GM18498 (cell line): ENCODE measurements at regions not wholly inside any gene's neighbourhood (a gene's known extent, or its start where the extent isn't known, plus 50 kb on each side); places are given as distances from the start of the nearest gene placed in this dataset.

ENCODE experiments used
- ATAC-seq: cut with Tn5 transposase; IDR thresholded peaks from one replicate; pipeline ENCODE4 v1.9.1; 2021; ENCODE audit warnings: mild to moderate bottlenecking, moderate library complexity; ENCODE audit not compliant: unreplicated experiment

DNA sequence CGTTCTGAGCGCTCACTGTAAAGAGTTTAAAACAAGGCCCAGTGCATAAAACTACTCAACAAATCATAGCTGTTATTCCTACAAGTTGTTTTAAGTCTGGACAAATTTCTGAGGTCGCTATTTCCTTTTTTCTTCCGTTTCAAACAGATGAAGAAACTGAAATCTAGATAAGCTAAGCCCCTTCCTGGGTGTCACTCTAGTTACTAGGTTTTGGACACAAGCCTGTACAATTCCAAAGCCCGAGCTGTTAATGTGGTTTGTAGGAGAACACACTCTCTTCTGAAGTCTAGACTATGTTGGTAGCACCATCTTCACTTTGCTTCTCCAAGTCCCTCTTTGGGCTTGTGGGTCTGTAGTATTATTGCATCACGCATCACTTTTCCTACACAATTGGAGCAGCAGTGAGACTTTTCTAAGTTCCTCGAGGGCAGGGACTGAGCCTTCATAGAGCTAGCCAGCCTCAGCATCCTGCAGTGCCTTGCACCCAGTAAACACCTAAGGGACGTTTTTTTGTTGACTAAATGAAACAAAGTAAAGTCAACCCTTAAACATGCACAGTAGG is 142.6 kb upstream of the PROK2 start:
- ATAC-seq: no peak

DNA sequence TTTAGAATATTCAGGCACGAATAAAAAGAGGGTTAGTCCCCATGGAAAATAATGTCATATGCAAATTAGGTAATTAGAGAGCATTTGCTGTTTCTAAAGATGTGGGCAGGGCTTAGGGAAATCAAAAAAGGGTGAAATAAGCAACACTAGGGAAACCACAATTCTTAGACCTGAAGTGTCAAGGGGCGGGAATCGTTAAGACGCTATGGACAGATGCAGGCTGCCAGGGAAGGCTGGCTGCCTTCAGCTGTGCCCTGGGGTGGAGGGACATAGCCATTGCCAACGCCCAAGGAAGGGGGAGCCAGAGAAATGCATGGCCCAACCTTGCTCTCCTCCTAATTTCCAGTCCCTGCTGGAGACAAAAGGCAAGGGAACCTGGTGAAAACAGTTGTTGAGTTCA is 141.7 kb upstream of the PROK2 start:
- no peak for ATAC-seq

DNA sequence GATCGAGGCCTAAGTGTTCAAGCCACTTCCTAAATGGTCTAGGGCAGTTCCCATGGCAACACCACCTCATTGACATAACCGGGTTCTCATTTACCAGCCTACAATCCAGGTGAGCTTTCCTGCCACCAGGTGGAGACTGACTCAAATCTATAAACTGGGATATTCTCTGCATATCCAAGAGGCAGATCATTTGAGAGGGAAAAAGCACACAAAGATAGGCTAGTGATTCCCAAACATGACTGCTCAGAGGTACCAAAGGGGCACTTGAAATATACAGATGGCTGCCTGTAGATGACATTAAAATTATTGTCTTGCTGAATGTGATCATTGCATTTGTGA is 141.3 kb upstream of the PROK2 start:
- ATAC-seq: peak; percentile 47

DNA sequence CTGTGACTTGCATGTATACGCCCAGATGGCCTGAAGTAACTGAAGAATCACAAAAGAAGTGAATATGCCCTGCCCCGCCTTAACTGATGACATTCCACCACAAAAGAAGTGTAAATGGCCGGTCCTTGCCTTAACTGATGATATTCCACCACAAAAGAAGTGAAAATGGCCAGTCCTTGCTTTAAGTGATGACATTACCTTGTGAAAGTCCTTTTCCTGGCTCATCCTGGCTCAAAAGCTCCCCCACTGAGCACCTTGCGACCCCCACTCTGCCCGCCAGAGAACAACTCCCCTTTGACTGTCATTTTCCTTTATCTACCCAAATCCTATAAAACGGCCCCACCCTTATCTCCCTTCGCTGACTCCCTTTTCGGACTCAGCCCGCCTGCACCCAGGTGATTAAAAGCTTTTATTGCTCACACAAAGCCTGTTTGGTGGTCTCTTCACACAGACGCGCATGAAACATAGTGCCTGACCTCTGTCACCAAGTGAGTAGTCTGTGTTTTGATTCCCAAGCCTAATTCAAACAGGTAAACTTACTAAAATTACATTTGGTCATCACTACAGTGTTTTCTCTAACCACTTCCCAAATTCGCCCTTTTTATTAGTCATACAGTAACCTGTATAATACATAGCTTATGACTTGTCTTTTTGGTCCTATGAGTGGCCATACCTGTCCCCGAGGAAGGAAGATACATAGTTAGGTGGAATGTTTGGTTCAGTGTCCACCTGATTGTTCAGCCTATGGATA is 140.7 kb upstream of the PROK2 start:
- ATAC-seq: peak; percentile 45

DNA sequence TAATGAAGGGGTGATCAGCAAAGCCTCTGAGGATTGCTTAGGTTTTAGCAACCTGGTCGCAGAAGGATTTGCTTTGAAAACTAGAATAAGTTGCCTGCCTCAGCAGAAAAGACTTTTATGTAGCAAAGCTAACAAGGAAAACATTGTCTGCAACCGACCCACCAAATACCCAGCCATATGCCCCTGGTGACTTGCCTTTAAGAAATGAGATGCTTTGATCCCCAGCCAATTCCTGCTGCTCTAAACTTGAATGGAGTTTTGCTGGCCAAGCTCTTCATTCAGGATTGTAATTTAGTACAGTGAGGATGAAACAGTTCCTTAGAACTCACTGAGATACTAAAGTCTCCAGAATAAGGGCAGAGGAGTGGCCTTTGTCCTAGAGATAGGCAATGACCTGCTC is 139.8 kb upstream of the PROK2 start:
- ATAC-seq: no peak

DNA sequence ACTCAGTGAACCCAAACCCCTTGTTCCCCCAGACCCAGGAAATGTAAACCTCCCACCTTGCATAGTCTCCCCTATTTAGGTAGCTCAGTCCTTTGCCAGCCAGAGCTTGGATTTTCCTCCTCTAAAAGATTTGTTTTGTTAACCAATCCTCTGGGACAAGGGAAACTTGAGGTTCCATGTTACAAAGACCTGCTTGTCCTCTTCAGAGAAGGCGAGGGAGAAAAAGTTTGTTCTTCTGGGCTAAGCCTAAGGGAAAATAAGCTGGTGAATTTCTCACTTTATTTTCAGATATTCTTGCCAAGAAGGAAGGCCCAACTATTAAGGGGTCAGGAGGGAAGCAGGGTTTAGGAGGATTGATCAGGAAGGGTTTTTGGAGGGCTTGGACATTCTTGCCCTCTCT is 136.1 kb upstream of the PROK2 start:
- ATAC-seq: no peak

DNA sequence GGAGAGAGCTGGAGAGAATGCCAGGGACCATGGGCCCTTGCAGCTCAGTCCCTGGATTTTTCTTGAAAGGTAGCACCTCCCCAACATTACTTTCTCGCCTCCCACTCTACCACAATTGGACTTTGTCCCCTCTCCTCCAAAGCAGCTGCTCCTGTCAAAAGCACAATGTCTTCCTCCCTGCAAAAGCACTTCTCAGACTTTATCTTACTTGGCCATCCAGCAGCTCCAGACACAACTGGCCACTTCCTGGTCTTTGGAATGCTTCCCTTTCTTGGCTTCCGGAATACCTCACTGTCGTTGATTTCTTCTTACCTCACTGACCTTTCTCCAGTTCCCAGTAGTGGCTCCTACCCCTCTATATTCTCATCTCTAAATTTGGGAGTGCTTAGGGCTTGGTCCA is 134.6 kb upstream of the PROK2 start:
- no peak for ATAC-seq

DNA sequence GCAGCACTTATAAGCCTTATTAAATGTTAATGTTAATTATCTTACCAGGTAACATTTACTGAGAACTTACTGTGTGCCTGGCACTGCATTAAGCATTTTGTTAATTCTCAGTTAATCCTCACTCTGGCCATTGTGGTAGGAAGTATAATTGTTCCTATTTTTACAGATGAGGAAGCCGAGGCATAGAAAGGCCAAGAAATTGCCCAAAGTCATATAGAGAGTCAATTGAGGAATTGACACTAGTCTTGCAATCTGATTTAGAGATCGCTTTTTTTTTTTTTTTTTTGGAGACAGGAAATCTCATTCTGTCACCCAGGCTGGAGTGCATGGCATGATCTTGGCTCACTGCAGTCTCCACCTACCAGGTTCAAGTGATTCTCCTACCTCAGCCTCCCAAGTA is 132.6 kb upstream of the PROK2 start:
- ATAC-seq: no peak

DNA sequence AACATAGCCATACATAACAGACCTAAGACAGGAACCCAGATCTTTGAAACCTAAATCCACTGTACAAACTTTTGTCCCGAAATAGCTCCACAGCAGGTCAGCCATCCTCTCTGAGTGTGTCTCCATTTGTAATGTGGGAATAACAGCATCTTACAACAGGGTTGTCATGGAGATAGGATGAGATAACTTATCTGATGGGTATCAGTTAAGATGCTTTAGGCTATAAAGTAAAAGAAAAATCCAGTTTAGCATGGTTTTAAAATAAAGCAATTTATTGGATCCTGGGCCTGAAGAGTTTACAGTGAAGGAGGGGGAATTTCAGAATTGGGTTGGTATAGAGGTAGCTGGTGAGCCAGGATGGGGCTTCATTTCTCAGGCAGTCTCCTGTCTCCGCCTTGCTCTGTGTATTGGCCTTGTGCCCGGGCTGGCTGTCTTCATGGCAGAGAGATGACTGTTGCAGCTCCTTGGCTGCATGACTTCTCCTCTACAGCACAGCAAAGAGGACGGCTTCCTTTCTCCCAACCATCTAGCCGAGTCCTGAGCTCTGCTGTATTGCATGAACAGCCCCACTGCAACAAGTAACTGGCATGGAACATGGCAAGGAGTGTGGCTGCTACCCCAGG is 131.9 kb upstream of the PROK2 start:
- no peak for ATAC-seq

DNA sequence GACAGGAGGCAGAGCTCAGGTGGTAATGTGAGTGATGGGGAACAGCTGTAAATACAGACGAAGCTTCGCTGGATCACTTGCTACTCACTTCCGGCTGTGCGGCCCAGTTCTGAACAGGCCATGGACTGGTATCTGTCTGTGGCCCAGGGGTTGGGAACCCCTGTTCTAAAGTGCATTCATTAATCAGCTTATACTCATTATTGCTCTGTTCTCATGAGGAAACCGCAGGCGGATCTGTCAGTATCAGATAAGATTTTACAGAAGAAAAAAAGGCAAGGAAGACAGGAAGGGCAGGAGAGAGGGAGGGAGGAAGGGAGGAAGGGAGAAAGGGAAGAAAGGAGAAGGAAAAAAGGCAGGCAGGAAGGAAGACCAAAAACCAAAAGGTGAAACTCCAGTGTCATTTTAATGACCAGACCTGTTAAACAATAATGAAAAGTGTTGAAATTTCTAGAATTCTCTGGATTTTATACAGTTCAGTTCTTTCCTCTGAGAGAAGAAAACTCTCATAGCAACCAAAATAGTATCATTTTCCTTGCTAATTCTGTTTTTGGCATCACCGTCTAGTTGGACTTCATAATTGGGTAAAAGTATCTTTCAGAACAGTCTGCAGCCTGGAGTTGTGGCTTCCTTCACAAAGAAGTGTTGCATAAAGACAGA is 128.0 kb upstream of the PROK2 start:
- no peak for ATAC-seq

DNA sequence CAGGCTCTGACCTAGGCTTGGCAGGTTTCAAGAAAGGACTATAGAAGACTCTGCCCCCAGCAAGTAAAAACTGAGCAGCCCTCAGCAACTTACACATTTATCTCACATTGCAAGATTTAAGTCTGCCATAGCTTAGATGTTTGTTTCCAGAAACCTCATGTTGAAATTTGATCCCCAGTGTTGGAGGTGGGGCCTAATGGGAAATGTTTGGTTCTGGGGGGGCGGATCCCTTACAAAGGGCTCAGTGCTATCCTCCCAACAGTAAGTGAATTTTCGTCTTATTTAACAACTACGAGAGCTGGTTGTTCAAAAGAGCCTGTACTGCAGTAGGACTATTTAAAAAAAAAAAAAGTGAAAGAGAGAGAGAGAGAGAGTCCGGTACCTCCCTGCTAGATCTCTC is 125.2 kb upstream of the PROK2 start:
- ATAC-seq: no peak

DNA sequence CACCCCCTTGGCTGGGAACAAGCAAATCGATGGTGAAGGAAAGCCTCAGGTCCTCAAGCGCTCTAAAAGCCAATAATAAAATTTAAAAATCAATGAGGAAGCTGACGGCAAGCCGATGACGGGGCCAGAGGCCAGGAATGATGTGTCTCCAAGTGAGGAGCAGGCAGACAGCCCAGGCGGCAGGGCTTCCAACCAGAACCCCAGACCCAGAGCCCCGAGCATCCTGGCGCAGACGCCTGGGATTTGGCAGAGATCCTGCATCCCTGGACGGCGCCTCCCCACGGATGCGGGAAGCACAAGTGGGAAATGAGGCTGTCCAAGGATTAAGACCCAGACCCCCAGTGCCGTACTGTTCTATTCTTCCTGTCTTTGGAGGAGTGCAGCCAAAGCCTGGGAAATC is 123.0 kb upstream of the PROK2 start:
- no peak for ATAC-seq

DNA sequence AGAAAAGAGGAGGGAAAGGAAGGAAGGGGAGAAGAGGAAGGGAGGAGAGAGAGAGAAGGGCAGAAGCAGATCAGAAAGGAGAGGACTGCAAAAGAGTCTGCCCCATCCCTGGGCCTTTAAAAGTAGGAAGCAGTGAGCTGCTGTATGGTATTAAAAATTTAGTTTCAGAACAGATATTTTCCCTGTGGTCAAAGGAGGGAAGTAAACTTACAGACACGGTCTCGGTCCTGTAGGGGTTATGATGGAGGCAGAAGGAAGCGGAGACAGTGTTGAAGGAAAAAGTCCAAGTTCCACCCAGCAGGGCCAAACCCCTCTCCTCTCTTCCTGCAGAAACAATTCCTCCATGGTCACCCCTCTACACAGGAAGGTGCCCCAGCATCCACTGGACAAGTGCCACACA is 122.0 kb upstream of the PROK2 start:
- no peak for ATAC-seq

DNA sequence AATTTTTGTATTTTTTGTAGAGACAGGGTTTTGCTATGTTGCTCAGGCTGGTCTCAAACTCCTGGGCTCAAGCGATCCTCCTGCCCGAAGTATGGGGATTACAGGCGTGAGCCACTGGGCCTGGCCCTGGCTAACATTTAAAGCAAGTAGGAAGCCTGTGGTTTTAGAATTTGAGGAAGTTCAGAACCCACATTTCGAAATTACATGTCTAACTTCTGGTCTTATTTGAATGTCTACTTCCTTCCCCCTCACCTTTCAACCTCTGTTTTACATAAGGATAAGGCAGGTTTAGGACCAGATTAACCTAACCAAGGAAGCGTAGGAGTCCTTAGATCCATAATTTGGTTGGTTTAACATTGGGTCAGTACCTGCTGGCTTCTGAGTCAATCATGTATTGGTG is 120.5 kb upstream of the PROK2 start:
- ATAC-seq: peak; percentile 82

DNA sequence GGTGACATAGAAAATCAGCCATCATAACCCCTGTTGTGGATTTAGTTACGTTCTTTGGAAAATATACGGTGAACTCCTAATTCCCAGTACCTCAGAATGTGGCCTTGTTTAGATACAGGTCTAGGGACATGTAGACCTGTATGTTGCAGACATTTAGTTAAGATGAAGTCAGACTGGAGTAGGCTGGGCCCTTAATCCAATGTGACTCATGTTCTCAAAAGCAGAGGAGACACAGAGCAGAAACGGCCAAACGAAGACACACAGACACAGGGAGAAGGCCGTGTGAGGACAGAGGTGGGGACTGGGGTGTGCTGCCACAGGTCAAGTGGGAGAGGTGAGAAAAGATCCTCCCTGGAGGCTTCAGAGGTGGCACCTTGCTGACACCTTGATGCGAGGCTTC is 119.0 kb upstream of the PROK2 start:
- ATAC-seq: no peak

DNA sequence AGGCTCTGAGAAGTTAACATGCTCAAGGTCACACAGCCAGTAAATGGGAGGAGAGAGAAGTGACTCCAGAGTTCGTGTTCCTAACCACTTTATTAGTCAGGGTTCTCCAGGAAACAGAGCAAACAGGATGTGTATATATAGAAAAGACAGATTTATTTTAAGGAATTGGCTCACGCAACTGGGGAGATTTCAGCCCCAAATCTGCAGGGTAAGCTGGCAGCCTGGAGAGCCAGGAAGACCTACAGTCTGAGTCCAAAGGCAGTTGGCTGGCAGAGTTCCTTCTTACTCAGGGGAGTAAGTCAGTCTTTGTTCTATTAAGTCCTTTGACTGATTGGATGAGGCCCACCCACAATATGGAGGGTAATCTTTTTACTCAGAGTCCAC is 118.2 kb upstream of the PROK2 start:
- ATAC-seq: no peak

DNA sequence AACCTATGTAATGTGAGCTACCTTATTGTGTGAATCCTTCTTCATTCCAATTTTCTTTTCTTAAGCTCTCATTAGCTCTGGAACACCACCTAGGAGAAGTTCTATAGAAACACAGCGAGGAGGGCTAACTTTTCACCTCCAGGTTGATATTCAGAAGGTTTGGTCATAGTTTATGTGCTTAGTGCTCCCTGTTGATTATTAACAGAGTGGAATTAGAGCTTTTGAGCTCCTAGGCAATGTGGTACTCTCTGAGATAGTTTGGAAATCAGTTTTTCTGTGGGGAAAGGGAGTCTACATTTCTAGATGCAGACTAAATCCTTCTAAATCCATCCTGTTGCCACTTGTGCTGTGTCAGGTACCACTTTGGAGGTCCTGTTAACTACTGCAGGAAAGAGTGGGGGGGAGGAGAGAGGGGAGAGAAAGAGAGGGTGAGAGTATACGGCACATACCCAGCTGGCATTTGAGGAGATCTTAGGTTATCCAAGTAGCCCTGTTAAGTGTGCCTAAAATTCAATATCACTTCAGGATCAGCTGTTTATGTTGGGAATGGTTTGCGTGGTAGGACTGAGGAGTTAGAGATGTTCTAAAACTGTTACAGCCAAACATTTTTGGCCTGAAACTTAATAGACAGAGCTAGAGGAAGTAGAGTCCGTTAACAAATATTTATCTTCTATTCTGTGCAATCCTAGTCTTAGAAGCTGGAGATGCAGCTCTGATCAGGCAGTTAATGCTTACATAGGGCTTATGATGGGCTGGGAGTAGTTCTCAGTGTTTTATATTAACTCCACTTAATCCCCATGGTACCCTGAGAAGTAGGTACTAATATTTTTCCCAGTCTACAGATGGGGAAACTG is 117.5 kb upstream of the PROK2 start:
- ATAC-seq: no peak

DNA sequence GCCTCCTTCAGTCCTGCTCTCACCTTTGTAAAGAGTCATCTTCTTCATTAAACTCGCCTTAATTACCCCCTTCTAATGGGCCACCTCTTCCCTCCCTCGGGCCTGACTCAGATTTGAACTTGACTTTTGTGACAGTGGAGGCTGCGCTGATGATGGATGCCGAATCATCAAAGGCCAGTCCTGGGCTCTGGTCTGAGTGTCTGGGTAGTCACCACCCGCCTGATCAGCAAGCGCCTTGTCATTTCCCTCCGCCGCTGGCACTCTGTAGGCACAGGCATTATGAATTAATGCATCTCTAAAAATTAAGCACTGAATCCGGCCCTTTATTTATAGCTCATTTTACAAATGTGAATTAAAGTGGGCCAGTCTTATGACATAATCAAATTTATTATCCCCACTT is 116.7 kb upstream of the PROK2 start:
- ATAC-seq: no peak

DNA sequence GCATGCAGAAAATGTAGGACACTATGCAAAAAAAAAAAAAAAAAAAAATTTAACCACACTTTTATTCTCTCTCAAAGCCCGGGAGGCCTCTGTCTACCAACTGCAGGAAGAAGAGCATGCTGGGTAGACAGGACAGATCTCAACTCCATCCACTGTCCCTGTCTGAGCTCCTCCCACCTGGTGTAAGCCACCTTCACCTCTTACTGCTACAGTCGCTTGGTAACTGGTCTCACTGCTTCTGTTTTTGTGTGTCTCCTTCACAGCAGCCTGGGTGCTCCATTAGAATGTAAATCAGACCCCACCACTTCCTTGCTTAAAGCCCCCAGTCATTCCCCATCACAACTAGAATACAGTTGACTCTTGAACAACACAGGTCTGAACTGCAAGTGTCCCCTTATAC is 115.1 kb upstream of the PROK2 start:
- ATAC-seq: no peak

DNA sequence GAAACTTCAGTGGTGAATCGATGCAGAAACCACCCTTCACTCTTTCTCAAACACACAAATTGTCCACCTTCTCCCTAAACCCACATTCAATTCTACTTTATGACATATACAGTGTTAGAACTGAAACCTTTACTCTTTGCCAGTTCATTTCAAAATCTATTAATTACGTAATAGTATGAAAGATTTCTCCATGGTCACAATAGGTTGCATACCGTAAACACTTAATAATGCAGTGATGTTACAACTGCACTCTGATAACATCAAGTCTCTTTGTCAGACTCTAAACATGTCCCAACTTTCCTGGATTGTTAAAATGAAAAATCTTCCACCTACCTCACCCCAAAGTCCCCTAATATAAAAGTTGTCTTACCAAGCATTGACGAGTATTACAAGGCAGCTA is 111.8 kb upstream of the PROK2 start:
- no peak for ATAC-seq

DNA sequence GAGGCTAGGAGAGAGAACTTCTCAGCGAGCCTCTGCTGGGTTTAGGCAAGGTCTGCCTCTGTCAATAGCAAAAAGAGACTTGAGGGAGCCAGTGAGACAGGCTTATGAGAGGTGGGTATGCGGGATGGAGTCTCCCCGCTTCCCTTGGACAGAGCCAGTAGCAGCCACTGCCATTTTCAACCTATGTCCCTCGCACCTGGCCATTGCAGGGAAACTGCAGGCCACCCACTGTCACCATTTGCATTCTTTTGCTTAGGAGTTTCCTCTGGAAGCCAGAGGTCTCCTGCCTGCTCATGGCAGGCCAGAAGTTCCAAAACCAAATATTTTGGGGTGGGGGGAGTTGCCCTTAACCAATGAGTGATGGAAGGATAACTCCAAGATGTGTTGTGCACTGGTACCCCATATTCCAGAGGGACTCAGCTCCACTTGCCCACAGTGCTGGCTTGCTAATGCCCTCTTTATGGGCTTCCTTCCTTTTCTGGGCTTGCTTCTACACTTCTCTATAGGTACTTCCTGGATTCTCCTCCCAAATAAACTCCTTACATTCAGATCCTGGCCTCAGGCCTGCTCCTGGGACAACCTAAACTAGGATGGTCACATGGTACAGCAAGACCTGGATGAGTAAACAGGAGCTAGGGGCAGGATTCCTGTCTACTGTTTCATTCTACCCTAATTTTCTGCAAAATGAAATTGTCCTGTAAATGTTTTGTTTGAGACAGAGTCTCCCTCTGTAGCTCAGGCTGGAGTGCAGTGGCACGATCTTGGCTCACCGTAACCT is 108.9 kb upstream of the PROK2 start:
- no peak for ATAC-seq
